HG03039 (cell line): ENCODE measurements at regions not wholly inside any gene's neighbourhood (a gene's known extent, or its start where the extent isn't known, plus 50 kb on each side); places are given as distances from the start of the nearest gene placed in this dataset.

Experiments used
- ATAC-seq: cut with Tn5 transposase; IDR thresholded peaks from one replicate; pipeline ENCODE4 v1.9.1; 2021; ENCODE audit warnings: mild to moderate bottlenecking, moderate library complexity; ENCODE audit not compliant: unreplicated experiment

DNA sequence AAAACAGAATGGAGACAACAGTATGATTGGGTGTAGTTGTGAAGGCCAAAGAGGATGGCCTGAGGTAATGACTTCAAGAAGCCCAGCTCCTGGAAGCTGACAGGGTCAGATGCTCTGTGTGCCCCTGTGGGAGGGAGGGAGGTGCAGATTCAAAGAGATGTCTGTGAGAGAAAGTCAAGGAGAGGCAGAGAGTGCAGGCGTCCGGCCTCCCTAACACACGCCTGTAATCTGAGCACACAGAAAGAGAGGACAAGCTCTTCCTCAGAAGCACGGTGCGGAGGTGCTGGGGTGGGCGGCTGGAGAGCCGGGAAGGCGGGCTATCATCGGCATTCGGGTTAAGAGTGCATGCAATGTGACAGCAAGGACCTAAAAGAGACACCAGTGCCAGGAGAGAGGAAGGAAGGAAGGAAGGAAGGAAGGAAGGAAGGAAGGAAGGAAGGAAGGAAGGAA is 238.2 kb upstream of the HES1 start:
- no peak for ATAC-seq

DNA sequence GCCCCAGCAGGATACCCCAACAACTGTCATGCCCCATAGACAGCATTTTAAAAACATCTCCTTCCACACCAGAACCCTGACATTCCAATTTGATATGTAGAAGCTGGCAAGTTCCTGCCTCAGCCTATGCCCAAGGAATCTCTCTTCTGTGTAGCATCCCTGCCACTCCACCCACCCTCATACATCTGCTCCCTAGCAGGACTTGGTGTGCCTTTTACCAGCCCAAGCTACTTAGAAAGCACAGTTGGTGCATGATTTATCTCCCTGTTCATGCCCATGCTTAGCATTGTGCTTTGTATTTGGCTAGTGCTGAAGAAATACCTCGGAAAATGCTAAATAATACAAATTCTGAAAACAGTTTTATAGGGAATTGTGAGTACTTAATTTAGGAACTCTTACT is 236.9 kb upstream of the HES1 start:
- ATAC-seq = no peak

DNA sequence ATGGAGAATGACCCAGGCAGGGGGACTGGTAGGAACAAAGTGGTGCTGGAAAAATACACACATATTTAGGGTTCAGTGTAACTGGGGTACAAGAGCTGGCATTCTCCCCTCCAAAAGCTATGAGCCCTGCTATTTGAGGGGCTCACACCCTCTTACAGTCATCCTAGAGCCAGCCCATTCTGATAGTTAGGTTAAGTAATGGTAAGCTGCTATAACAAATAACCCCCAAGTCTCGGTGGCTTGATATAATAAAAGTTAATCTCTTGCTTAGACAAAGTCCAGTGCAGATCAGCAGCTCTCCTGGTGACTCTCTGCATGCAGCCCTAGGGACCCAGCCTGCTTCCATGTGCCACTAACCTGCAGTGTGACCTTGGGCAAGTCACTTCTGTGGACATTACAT is 234.9 kb upstream of the HES1 start:
- ATAC-seq = no peak

DNA sequence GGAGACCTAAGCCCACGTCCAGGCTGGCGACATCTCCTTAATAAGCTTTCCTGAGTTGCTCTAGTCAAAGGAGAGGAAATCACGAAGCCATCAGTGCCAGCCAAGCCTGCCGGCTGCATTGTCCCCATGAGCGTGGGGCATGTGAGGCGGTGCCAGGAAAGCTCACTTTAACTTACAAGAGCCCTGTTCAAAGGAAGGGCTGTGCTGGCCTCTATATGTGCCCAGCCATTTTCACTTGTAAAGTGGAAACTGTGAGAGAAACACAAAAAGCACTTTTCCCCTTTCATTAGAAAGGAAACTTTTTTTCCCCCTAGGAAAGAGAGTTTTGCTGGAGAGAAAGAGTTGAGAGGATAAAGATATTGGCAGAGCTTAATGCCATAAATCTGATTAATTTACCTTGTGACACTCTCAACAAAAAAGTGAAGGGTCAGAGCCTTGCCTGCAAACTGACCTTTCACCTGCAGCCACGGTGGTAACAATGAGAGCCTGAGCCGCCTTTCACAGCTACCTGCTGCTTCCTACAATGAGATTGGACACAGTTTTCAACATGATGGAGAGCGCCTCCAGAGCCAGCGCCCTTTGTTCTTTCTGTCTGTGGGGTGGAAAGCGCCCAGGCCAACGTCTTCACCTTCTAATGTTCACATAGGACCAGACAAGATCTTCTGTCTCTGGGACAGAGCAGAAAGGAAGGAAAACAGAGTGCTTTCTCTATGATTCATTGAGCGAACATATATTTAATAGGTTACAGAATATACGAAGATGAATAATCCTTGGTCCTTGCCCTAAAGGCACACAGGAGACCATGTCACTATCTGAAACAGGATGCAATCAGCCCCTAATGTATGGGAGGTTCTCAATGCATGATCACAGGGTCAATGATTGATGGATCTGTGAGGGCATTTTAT is 233.1 kb upstream of the HES1 start:
- ATAC-seq = no peak

DNA sequence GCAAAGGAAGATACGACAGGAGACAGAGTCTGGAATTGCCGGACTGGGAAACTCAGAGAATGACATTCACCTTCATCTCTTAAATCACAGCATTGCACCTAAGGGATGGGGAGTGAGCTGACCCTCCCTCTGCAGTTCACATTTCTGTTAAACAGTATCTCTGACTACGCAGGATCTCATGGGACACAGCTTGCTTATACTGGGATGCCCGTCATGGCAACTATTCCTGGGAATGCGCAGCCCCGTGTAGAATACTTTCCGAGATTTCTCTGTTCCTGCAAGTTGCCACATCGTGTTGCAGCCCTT is 232.5 kb upstream of the HES1 start:
- ATAC-seq = no peak

DNA sequence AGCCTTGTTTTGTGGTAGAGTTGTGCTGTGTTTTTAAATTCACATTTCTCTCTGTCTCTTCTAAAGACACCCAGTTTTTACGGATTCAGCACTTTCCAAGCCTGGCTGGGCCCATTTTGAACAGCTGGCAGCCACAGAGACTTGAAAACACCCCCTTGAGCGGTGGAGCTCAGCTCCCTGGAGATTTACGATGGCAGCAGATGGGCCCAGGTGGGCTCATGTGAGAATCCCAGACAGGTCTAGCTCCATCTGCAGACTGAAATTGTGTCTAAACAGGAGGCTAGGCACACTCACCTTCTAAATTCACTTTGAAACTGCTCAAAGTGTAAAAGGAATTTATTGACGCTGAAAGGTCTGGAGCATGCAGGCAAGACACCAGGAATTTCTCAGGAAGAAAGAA is 232.0 kb upstream of the HES1 start:
- ATAC-seq = no peak

DNA sequence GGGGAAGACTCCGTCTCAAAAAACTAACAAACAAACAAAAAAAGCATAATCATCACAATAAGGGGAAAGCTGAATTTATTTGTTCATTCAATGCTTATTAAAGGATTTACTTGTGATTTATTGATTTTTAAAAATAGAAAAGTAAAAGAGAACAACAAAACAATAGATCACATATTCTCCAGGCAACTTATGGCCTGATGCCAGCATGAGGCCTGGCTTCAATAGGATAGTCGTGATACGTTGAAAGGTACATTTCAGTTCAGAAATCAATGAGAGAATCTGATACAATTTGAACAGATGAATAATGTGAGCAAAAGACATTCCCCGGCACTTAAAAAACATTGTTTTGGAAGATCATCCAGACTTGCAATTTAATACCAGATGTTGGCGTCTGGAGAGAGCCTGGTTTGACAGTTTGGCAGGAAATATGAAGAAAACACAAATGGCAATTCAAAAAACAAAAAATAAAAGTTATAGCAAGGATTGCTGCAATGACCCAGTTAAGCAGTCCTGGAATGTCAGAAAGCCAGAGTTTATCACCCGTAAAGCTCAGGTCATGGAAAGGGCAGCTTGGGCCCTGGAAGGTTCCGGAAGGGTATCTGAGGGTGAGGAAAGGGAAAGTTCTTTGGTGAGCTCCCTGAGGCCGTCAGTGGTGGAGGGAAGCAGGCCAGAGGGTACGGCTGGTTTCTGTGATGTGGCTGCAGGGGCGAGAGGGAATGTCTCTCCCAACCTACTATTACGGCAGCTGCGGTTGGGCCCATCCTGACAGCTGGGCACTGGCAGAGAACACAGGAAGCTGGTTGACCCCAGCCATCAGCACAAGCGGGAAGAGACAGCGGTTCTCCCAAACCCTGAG is 230.2 kb upstream of the HES1 start:
- ATAC-seq = no peak

DNA sequence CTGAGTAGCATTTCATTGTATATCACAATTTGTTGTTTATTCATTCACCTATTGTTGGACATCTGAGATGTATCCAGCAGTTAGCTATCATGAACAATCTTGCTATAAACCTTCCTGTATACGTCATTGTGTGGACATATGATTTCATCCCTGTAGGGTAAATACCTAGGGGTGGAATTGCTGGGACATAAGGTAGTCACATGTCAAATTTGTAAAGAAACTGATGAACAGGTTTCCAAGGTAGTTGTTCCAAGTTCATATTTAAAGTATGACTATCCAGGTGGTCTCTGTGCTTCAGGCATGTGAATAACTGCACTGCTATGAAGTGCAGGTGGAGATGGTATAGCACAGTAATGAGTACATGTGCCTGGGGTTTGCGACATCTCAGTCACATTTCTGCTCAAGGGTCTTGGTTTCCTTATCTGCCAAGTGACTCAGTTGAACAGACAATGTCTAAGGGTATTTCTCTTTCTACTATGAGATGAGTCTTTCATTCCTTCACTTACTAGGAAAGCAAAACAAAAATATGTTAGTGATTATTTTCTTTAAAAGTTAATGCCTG is 229.0 kb upstream of the HES1 start:
- ATAC-seq = no peak

DNA sequence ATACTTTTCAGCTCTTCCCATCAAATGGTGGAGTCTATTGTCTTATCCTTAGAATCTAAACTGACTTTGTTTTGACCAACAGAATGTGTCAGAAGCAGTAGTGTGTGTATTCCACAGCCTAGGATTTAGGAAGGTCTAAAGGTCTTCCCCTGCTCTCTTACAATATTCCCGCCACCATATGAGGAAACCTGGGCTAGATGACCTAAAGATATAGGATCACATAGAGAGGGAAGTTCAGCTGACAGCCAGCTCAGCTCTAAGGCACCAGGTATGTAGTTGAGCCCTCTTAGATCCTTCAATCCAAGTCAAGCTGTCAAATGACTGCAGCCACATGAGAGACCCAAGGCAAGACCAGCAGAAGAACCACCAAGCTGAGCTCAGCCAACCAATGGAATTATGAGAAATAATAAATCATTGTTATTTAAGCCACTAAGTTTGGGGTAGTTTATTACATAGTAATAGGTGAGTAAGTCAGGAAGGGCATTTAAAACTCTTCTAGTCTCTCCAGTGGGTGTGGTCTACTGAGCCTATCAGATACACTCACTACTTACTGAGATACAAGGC is 227.7 kb upstream of the HES1 start:
- ATAC-seq = no peak

DNA sequence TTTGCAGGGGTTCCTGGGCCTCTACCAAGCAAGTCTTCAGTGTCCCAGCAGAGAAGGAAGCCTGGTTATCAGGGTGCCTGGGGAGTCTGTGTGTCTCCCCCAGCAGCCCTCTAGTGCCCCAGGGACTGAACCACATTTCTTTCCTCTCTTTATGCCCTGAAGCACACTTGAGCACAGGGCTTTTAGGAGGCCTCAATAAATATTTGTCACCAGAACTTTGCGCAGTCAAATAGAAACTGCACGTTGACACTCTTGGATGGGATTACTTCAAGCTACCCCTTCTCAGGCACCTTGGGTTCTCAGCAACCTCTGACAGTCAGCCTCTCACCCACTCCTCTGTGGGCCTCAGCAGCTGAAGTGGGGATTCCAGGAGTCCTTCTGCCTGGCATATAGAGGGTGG is 226.6 kb upstream of the HES1 start:
- ATAC-seq = no peak

DNA sequence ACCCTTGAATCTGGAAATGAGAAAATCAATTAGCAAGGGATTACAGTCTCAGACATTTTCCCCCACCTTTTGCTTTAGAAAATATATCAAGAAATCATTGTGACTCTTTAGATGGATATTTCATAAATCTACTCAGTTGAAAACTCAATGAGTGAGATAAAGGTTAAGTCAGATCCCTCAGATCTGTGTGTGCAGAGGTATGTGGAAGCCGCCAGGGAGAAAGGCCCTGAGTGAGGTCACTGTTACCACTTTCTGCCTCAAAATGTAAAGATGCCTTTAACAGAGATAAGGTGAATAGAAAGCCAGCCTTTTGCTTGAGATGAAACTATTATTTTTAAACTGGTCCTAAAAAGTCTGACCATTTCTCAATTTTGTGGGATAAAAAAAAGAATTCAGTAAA is 225.6 kb upstream of the HES1 start:
- ATAC-seq = no peak

DNA sequence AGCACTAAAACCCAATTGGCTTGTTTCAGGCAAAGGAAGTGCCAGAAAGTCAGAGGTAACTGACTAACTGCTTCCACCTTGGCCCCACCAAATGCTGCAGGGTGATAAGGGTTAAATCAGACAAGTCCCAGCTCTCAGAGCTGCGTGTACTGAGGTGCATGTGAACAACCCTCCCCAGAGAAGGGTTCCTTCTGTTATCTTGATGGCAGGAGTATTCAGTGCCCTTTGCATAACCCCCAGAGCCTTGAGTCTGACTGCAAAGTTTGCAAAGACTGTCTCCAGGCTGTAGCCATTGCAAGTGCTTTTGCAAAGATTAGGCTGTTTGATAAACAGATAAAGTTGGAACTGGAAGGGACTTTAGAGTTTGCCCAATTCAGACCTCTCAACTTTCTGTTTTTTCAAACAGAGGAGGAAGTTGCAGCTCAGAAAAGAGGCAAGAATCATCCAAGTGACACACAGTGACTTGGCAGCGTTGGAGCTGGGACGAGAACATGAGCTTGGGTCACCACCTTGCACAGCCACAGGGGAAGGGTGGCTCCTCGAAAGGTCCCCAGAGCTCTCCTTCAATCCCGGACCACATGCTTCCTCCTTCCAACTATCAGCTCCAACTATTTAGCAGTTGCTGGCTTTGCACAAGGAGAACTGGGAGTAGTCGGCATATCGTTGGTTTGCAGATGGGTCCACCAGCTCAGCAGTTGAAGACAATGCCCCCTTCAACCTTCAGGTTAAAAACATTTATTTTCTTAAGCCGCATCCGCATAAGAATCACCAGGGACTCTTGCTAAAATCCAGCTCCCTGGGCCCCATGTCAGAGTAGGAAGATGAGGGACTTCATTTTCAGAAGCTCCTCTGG is 224.8 kb upstream of the HES1 start:
- ATAC-seq = no peak

DNA sequence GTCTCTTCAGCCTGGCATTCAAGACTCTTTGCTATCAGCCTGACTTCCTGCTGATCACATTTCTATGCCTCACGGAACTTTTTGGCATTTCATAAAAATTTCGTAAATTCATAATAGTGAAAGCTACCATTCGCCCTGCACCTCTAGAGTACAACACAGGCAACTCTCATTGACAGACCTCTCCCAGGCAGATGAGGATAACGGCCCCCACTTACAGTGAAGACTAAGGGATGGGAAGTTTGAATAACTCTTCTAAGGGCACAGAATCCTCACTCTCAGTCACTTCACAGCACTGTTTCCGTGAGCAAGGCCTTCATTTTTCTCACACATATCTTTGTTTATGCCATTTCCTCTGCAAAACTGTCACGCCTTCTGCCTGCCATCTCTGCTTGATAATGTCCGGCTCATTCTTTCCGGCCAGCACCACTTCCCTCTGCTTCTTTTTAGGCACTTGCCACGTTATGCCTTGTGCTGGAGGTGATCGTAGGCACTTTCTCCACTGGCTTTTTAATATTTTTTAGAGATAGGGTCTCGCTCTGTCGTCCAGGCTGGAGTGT is 224.1 kb upstream of the HES1 start:
- no peak for ATAC-seq

DNA sequence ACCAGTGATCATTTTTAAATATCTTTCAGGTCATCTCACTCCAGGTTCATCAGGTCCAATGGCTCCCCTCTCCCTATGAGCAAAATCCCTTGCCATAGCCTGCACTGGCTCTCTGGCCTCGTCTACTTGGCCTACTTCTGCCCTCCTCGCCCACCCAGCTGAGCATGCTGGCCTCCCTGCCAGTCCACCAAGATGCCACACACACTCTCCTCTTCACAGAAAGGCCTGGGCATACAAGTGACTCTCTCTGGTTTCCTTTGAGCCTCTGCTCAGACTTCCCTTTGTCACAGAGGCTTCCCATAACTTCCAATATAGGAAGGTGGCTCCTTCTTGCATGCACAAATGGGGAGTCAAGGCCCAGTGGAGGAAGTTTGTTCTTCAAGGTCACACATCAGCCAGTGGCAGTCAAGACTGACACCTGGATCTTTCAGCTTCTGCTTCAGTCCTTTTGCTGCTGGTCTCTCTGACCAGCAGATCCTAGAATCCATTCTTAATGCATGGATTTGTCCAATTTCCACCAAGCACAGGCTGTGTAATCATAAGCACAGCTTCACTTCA is 223.2 kb upstream of the HES1 start:
- no peak for ATAC-seq

DNA sequence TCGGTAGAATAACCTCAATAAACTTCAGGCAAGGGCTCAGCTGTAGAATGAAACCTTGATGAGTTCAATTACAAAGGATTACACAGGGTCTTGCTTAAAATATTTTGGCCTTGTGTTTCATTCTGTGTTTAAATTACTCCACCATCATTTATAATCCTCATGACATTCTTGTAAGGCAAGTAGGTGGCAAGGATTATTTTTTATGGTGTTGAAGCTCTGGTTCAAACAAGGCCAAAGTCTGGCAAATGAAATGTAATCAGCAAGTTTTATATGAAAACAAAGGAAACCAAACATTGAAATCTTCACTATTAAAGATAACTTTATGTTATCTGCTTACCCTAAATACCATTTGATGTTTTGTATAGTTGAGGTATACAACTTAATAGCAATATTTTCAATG is 221.3 kb upstream of the HES1 start:
- ATAC-seq = no peak

DNA sequence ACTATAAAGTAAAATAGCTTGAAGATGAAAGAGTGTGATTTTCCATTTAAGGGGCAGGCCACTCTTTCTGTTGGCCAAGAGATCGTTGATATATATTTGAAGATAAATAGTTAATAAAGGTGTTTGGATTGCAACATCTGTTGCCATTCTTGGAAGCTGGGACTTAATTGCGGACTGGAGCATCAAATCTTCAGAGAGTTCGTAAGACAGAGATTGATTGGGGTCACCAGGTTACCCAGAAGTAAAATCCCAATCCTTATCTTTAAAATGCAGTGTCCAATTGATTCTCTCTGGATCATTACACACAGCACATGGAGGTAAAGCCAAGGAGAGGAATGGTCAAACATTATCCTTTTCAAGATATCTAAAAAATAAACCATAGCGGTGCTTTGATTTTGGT is 220.8 kb upstream of the HES1 start:
- ATAC-seq = no peak

DNA sequence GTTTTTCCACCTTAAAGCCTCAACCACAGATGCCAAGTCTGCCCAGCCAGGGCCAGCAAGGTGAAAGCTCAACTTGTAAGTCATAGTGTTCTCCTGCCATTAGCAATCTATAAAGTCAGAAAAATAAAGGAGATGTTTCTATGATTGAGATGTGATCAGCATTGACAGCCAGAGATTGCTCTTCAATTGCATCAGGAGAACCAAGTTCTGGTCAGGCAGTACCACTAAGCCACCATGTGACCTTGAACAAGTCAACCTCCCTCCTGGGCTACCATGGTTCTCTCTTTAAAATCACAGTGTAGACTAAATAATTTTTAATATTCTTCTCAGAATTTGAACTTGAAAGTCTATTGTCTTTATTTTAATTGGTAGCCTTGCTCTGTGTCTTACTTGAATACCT is 220.3 kb upstream of the HES1 start:
- no peak for ATAC-seq

DNA sequence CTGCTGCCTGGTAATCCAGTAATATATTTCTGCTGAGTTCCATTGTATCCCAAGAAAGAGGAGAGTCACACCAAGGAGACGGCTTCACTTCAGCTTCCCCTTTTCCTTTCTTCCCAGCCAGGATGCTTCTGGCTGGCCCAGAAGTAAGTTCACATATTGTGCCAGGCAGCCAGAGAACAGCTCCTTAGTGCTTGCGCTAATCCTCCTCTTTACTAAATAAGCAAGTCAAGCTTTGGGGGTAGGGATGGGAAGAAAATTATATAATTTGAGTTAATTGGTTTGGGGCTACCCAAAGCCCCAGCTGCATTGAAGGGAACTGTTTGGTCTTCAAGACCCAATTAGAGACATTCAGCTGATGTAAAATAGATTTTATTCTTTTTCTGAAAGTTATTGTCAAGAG is 218.8 kb upstream of the HES1 start:
- ATAC-seq = no peak

DNA sequence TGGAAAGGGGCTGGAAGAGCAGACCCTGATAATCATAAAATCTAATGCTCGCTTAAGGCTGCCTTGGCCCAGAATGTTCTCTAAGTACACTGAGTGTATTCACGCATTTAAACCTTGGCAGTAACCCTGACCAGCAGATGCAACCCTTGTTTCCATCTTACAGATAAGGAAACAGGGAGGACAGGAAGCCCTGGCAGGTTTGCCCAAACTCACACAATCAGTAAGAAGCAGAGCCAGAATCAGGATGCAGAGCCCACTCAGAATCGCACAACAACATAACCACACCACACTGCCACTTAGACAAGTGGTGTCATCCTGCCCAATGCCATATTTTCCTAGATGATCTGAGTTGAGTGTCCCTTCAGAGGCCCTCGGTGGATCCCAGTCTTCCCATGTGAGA is 214.5 kb upstream of the HES1 start:
- no peak for ATAC-seq
